ENCODE measurements at regions not wholly inside any gene's neighbourhood (a gene's known extent, or its start where the extent isn't known, plus 50 kb on each side); places are given as distances from the start of the nearest gene placed in this dataset.

GRCh38 chr3:162932503-162932902 lies 1435.9 kb downstream of the OTOL1 start:
- TF ChIP-seq POLR2AphosphoS5 (IDR thresholded peaks at IDR 0.05) (no peak), EP300 (IDR thresholded peaks at IDR 0.05) (no peak)

Data from upper lobe of left lung (tissue), 4 donors.